ENCODE measurements at regions not wholly inside any gene's neighbourhood (a gene's known extent, or its start where the extent isn't known, plus 50 kb on each side); places are given as distances from the start of the nearest gene placed in this dataset.

GRCh38 chr10:56831681-56832080 is 470.6 kb upstream of the ZWINT start:
- TF ChIP-seq REST (IDR thresholded peaks at IDR 0.05; ENCODE audit: insufficient read depth in 1 of 2, low read depth in 2 of 2, low read length in 2 of 2), result no peak
- TF ChIP-seq TAF1 (IDR thresholded peaks at IDR 0.05; ENCODE audit: borderline replicate concordance, insufficient read depth, low read length), result no peak

Measured in PFSK-1 (cell line).